GM18511 (cell line): ENCODE measurements at regions not wholly inside any gene's neighbourhood (a gene's known extent, or its start where the extent isn't known, plus 50 kb on each side); places are given as distances from the start of the nearest gene placed in this dataset.

Source experiments
- ATAC-seq: cut with Tn5 transposase; IDR thresholded peaks from one replicate; pipeline ENCODE4 v1.9.1; 2021; ENCODE audit warnings: mild to moderate bottlenecking, moderate library complexity; ENCODE audit not compliant: unreplicated experiment

GRCh38 chr1:55860326-55860725, 645.2 kb upstream of the USP24 start:
- no peak for ATAC-seq

GRCh38 chr1:55854911-55855310, 639.7 kb upstream of the USP24 start:
- no peak for ATAC-seq

- no peak for ATAC-seq
Measured at GRCh38 chr1:55848906-55849305, 633.7 kb upstream of the USP24 start.

GRCh38 chr1:55846051-55846450, 630.9 kb upstream of the USP24 start:
- no peak for ATAC-seq

GRCh38 chr1:55844322-55844721, 629.2 kb upstream of the USP24 start:
- ATAC-seq, result no peak

- no peak for ATAC-seq
Measured at GRCh38 chr1:55839626-55840025, 624.5 kb upstream of the USP24 start.

GRCh38 chr1:55839221-55839620, 624.1 kb upstream of the USP24 start:
- no peak for ATAC-seq

GRCh38 chr1:55836086-55836485, 620.9 kb upstream of the USP24 start:
- ATAC-seq, result no peak

GRCh38 chr1:55833529-55834091, 618.4 kb upstream of the USP24 start:
- no peak for ATAC-seq

- no peak for ATAC-seq
Measured at GRCh38 chr1:55831759-55832158, 616.6 kb upstream of the USP24 start.

- no peak for ATAC-seq
Measured at GRCh38 chr1:55828044-55828443, 612.9 kb upstream of the USP24 start.

GRCh38 chr1:55827350-55827749, 612.2 kb upstream of the USP24 start:
- no peak for ATAC-seq

GRCh38 chr1:55826381-55827080, 611.4 kb upstream of the USP24 start:
- no peak for ATAC-seq

GRCh38 chr1:55825461-55825860, 610.3 kb upstream of the USP24 start:
- no peak for ATAC-seq

- no peak for ATAC-seq
Measured at GRCh38 chr1:55824251-55824640, 609.1 kb upstream of the USP24 start.

- no peak for ATAC-seq
Measured at GRCh38 chr1:55823541-55824250, 608.5 kb upstream of the USP24 start.

GRCh38 chr1:55822891-55823290, 607.7 kb upstream of the USP24 start:
- ATAC-seq, result no peak

- no peak for ATAC-seq
Measured at GRCh38 chr1:55821234-55821633, 606.1 kb upstream of the USP24 start.

- no peak for ATAC-seq
Measured at GRCh38 chr1:55820501-55820900, 605.3 kb upstream of the USP24 start.

- no peak for ATAC-seq
Measured at GRCh38 chr1:55819011-55819410, 603.8 kb upstream of the USP24 start.

GRCh38 chr1:55816456-55817426, 601.6 kb upstream of the USP24 start:
- ATAC-seq, result no peak
